Left ventricle myocardium inferior (tissue), 1 donor: ENCODE measurements at regions not wholly inside any gene's neighbourhood (a gene's known extent, or its start where the extent isn't known, plus 50 kb on each side); places are given as distances from the start of the nearest gene placed in this dataset.

ENCODE experiments used
- DNase-seq: peaks from one replicate; pipeline ENCODE4 v3.0.0-alpha.2; 2020
- H3K27ac ChIP-seq: fragments of 200-600 bp; replicated peaks from 2 replicates; pipeline ENCODE4 v1.8.0; 2021
- H3K27me3 ChIP-seq: fragments of 200-600 bp; 2 replicates; pipeline ENCODE4 v1.8.0; 2021; ENCODE audit warnings: low read depth
- H3K36me3 ChIP-seq: fragments of 200-600 bp; 2 replicates; pipeline ENCODE4 v1.8.0; 2021
- H3K4me1 ChIP-seq: fragments of 200-600 bp; 2 replicates; pipeline ENCODE4 v1.8.0; 2021
- H3K4me3 ChIP-seq: fragments of 200-600 bp; 2 replicates; pipeline ENCODE4 v1.8.0; 2021; ENCODE audit warnings: mild to moderate bottlenecking, moderate library complexity
- H3K9me3 ChIP-seq: fragments of 200-600 bp; replicated peaks from 2 replicates; pipeline ENCODE4 v1.8.0; 2021
- intact Hi-C: fragments of 100-400 bp; cut with micrococcal nuclease; formaldehyde crosslinking; loops from one replicate; pipeline ENCODE4 v1.11.0; 2022
- TF ChIP-seq, protein P1 (sequence below): fragments of 200-600 bp; IDR thresholded peaks from 2 replicates; pipeline ENCODE4 v1.8.0; 2021; ENCODE audit warnings: antibody characterized with exemption, mild to moderate bottlenecking, borderline replicate concordance
- donor health status: DM: no; HTN: yes; CAD: no; lungs with severe emphysema.

- Histone ChIP-seq H3K4me1 (peaks cover 27% of the 10 kb centered on the region), H3K36me3 (no peaks in the 10 kb centered on the region), H3K27ac (no peak overlapping the region), H3K9me3 (no peaks in the 10 kb centered on the region), H3K4me3 (no peak overlapping the region), H3K27me3 (no peaks in the 10 kb centered on the region)
- TF ChIP-seq, protein P1, sequence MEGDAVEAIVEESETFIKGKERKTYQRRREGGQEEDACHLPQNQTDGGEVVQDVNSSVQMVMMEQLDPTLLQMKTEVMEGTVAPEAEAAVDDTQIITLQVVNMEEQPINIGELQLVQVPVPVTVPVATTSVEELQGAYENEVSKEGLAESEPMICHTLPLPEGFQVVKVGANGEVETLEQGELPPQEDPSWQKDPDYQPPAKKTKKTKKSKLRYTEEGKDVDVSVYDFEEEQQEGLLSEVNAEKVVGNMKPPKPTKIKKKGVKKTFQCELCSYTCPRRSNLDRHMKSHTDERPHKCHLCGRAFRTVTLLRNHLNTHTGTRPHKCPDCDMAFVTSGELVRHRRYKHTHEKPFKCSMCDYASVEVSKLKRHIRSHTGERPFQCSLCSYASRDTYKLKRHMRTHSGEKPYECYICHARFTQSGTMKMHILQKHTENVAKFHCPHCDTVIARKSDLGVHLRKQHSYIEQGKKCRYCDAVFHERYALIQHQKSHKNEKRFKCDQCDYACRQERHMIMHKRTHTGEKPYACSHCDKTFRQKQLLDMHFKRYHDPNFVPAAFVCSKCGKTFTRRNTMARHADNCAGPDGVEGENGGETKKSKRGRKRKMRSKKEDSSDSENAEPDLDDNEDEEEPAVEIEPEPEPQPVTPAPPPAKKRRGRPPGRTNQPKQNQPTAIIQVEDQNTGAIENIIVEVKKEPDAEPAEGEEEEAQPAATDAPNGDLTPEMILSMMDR: peak; percentile 64
- intact Hi-C loops: no loop called here
- no peak for DNase-seq
These were observed 455.0 kb upstream of the THBS1 start for GRCh38 chr15:39125904-39126303.

DNA sequence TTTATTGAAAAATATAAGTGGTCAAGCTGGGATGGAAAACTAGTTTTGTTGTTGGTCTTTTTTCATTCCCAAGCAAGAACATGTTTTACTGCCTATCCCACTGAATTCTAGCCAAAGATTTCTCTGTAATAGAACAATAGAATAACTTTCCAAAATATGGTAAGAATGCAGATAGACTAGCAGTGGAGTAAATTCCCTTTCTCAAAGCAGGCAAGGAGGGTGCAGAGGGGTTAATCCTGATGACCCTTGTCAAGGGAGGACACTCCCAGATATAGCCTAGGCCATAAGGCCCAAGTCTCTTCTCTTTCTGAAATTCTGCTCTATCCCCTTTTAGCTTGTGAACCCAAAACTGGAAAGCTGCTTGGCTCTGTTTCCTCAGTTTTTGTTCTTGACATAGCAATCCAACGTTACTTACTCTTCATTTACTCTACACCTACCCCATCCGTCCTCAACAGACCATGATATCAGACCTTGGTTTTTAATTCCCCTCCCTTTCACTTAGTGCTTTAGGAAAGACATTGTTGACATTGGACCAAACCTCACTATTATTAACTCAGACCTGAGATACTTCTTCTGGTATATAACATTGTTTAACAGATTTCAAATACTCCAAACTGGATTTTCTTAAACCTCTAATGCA, 453.6 kb upstream of the THBS1 start:
- Histone ChIP-seq H3K27ac (peak overlapping the region; percentile 28), H3K4me3 (no peak overlapping the region), H3K36me3 (no peaks in the 10 kb centered on the region), H3K27me3 (no peaks in the 10 kb centered on the region), H3K9me3 (no peaks in the 10 kb centered on the region), H3K4me1 (peaks cover 27% of the 10 kb centered on the region)
- DNase-seq: no peak
- TF ChIP-seq, protein P1: no peak
- intact Hi-C loops: no loop called here

- H3K4me3 ChIP-seq: no peak overlapping the region
- H3K27ac ChIP-seq: peak overlapping the region; percentile 28
- no peak for DNase-seq
- H3K9me3 ChIP-seq: no peaks in the 10 kb centered on the region
- H3K36me3 ChIP-seq: no peaks in the 10 kb centered on the region
- TF ChIP-seq, protein P1: no peak
- no peaks in the 10 kb centered on the region for H3K27me3 ChIP-seq
- peaks cover 29% of the 10 kb centered on the region for H3K4me1 ChIP-seq
- intact Hi-C loops: no loop called here
These were observed 452.8 kb upstream of the THBS1 start for GRCh38 chr15:39127925-39128617.

- Histone ChIP-seq H3K4me3 (no peak overlapping the region), H3K4me1 (peaks cover 33% of the 10 kb centered on the region), H3K9me3 (no peaks in the 10 kb centered on the region), H3K36me3 (no peaks in the 10 kb centered on the region), H3K27me3 (no peaks in the 10 kb centered on the region), H3K27ac (no peak overlapping the region)
- TF ChIP-seq, protein P1: no peak
- DNase-seq: no peak
- intact Hi-C loops: no loop called here
These were observed 452.1 kb upstream of the THBS1 start for GRCh38 chr15:39128746-39129145.

GRCh38 chr15:39130556-39131379, 450.1 kb upstream of the THBS1 start:
- intact Hi-C loops: no loop called here
- no peak overlapping the region for H3K4me3 ChIP-seq
- no peak for DNase-seq
- TF ChIP-seq, protein P1: no peak
- H3K27ac ChIP-seq: no peak overlapping the region
- H3K9me3 ChIP-seq: no peaks in the 10 kb centered on the region
- H3K36me3 ChIP-seq: no peaks in the 10 kb centered on the region
- peaks cover 29% of the 10 kb centered on the region for H3K4me1 ChIP-seq
- no peaks in the 10 kb centered on the region for H3K27me3 ChIP-seq
